ENCODE measurements at regions not wholly inside any gene's neighbourhood (a gene's known extent, or its start where the extent isn't known, plus 50 kb on each side); places are given as distances from the start of the nearest gene placed in this dataset.

DNA sequence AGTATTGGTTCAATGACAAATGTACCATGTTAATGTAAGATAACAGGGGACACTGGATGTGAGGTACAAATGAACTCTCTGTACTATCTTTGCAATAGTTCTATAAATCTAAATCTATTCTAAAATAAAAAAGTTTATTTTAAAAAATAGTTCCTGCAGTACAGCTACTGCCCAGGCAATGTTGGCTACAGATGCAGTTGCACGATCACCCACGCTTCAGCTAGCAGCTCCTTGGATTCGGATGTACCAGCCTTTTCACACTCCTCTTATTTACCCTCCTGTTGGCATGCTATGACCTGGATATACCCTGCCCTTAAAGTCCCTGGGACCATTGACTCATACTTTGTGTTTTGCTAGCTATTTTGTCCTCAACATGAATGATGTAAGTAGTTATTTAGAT lies 185.4 kb upstream of the SMARCA2 start (continued):
- TF ChIP-seq, protein P1, sequence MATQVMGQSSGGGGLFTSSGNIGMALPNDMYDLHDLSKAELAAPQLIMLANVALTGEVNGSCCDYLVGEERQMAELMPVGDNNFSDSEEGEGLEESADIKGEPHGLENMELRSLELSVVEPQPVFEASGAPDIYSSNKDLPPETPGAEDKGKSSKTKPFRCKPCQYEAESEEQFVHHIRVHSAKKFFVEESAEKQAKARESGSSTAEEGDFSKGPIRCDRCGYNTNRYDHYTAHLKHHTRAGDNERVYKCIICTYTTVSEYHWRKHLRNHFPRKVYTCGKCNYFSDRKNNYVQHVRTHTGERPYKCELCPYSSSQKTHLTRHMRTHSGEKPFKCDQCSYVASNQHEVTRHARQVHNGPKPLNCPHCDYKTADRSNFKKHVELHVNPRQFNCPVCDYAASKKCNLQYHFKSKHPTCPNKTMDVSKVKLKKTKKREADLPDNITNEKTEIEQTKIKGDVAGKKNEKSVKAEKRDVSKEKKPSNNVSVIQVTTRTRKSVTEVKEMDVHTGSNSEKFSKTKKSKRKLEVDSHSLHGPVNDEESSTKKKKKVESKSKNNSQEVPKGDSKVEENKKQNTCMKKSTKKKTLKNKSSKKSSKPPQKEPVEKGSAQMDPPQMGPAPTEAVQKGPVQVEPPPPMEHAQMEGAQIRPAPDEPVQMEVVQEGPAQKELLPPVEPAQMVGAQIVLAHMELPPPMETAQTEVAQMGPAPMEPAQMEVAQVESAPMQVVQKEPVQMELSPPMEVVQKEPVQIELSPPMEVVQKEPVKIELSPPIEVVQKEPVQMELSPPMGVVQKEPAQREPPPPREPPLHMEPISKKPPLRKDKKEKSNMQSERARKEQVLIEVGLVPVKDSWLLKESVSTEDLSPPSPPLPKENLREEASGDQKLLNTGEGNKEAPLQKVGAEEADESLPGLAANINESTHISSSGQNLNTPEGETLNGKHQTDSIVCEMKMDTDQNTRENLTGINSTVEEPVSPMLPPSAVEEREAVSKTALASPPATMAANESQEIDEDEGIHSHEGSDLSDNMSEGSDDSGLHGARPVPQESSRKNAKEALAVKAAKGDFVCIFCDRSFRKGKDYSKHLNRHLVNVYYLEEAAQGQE (IDR thresholded peaks at IDR 0.05): no peak
- TF ChIP-seq, protein P2, sequence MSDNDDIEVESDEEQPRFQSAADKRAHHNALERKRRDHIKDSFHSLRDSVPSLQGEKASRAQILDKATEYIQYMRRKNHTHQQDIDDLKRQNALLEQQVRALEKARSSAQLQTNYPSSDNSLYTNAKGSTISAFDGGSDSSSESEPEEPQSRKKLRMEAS (IDR thresholded peaks at IDR 0.05): no peak
- TF ChIP-seq, protein P3, sequence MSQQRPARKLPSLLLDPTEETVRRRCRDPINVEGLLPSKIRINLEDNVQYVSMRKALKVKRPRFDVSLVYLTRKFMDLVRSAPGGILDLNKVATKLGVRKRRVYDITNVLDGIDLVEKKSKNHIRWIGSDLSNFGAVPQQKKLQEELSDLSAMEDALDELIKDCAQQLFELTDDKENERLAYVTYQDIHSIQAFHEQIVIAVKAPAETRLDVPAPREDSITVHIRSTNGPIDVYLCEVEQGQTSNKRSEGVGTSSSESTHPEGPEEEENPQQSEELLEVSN (IDR thresholded peaks at IDR 0.05; ENCODE audit: borderline replicate concordance, low read depth): no peak
- no peak for TF ChIP-seq MAFK (IDR thresholded peaks at IDR 0.05; ENCODE audit: partially characterized antibody)
- no peak for TF ChIP-seq BHLHE40 (IDR thresholded peaks at IDR 0.05; ENCODE audit: low read depth, low read length)
- TF ChIP-seq ESRRA (IDR thresholded peaks at IDR 0.05; ENCODE audit: borderline replicate concordance, low read length): no peak
- no peak for TF ChIP-seq HOXA7 (CRISPR knock-in tag; IDR thresholded peaks at IDR 0.05)
- TF ChIP-seq RNF2 (IDR thresholded peaks at IDR 0.05; ENCODE audit: borderline replicate concordance, low read depth): no peak
- no peak for TF ChIP-seq SMC3 (IDR thresholded peaks at IDR 0.05)

DNA sequence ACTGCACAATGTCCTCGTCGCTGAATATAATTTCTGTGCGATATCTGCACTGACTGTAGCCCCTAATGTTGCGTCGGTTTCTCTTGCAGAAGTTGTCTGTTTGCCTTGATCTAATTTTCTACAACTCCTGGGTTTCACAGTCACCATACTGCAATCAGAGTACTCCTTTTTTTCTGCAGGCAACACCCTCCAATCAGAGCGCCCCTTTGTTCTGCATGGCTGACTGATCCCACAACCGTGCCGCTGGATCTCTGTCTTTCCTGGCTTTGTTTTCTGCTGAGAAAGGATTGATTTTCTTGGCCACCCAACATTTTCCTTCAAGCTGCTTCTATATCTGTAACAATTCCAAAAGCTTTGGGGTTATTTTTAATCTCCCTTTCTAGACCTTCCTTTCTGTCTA lies 182.2 kb upstream of the SMARCA2 start:
- 20% methylated on average over 8 of the region's 8 CpGs for WGBS (ENCODE audit: missing lambda C conversion rate)
- Histone ChIP-seq H3K4me3 (no peak overlapping the region), H3K4me2 (no peak overlapping the region), H3K4me1 (no peaks in the 10 kb centered on the region), H3K9me3 (no peaks in the 10 kb centered on the region), H3K27ac (no peak overlapping the region)
- TF ChIP-seq NR3C1 (IDR thresholded peaks at IDR 0.05) (no peak), EP300 (IDR thresholded peaks at IDR 0.05) (no peak), RNF2 (IDR thresholded peaks at IDR 0.05; ENCODE audit: borderline replicate concordance, low read depth) (no peak), JUN (IDR thresholded peaks at IDR 0.05) (no peak), RARB (CRISPR knock-in tag; IDR thresholded peaks at IDR 0.05) (no peak), PHF8 (IDR thresholded peaks at IDR 0.05; ENCODE audit: borderline replicate concordance, low read depth) (no peak), CEBPB (IDR thresholded peaks at IDR 0.05) (no peak), MAZ (IDR thresholded peaks at IDR 0.05; ENCODE audit: borderline replicate concordance, low read depth, low read length) (no peak)
- TF ChIP-seq, protein P3 (IDR thresholded peaks at IDR 0.05; ENCODE audit: borderline replicate concordance, low read depth): no peak
- TF ChIP-seq, protein P4, sequence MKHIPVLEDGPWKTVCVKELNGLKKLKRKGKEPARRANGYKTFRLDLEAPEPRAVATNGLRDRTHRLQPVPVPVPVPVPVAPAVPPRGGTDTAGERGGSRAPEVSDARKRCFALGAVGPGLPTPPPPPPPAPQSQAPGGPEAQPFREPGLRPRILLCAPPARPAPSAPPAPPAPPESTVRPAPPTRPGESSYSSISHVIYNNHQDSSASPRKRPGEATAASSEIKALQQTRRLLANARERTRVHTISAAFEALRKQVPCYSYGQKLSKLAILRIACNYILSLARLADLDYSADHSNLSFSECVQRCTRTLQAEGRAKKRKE (CRISPR knock-in tag; IDR thresholded peaks at IDR 0.05; ENCODE audit: low read depth): no peak
- TF ChIP-seq, protein P1 (IDR thresholded peaks at IDR 0.05): no peak
- ATAC-seq (no peak), FAIRE-seq (no peak), DNase-seq (ENCODE audit: low read depth in 1 of 2, low spot score in 1 of 2) (no peak)
- CTCF ChIA-PET: no interaction called here
- POLR2A ChIA-PET: no interaction called here

Data from A549 (cell line).